GM18502 (cell line): ENCODE measurements at regions not wholly inside any gene's neighbourhood (a gene's known extent, or its start where the extent isn't known, plus 50 kb on each side); places are given as distances from the start of the nearest gene placed in this dataset.
"Not testable (repeated sequence)": the region's sequence is repeated elsewhere in the genome, so short reads cannot be mapped to it uniquely, and the experiment has no call there.

Experiments used
- ATAC-seq: cut with Tn5 transposase; IDR thresholded peaks from one replicate; pipeline ENCODE4 v1.9.1; 2021; ENCODE audit warnings: mild to moderate bottlenecking; ENCODE audit not compliant: unreplicated experiment, poor library complexity

- ATAC-seq = no peak
Observed at GRCh38 chr5:101142102-101142501, 239.0 kb upstream of the ST8SIA4 start.

- ATAC-seq = no peak
Observed at GRCh38 chr5:101136454-101136853, 233.4 kb upstream of the ST8SIA4 start.

- ATAC-seq = no peak
Observed at GRCh38 chr5:101123363-101123762, 220.3 kb upstream of the ST8SIA4 start.

GRCh38 chr5:101112645-101113044 lies 209.6 kb upstream of the ST8SIA4 start:
- no peak for ATAC-seq

- ATAC-seq = no peak
Observed at GRCh38 chr5:101103874-101104273, 200.8 kb upstream of the ST8SIA4 start.

- no peak for ATAC-seq
Observed at GRCh38 chr5:101102506-101102905, 199.4 kb upstream of the ST8SIA4 start.

GRCh38 chr5:101091902-101092301 lies 188.8 kb upstream of the ST8SIA4 start:
- no peak for ATAC-seq

GRCh38 chr5:101084353-101084752 lies 181.3 kb upstream of the ST8SIA4 start:
- no peak for ATAC-seq

- no peak for ATAC-seq
Observed at GRCh38 chr5:101080462-101081240, 177.6 kb upstream of the ST8SIA4 start.

- no peak for ATAC-seq
Observed at GRCh38 chr5:101068298-101068697, 165.2 kb upstream of the ST8SIA4 start.

GRCh38 chr5:101067429-101067828 lies 164.3 kb upstream of the ST8SIA4 start:
- ATAC-seq = no peak

GRCh38 chr5:101062902-101063301 lies 159.8 kb upstream of the ST8SIA4 start:
- ATAC-seq = no peak

GRCh38 chr5:101047181-101047580 lies 144.1 kb upstream of the ST8SIA4 start:
- ATAC-seq = peak; percentile 64

GRCh38 chr5:101045689-101046088 lies 142.6 kb upstream of the ST8SIA4 start:
- no peak for ATAC-seq

GRCh38 chr5:101040002-101040401 lies 136.9 kb upstream of the ST8SIA4 start:
- ATAC-seq = not testable (repeated sequence)

GRCh38 chr5:101036778-101037177 lies 133.7 kb upstream of the ST8SIA4 start:
- ATAC-seq = no peak

- no peak for ATAC-seq
Observed at GRCh38 chr5:101035425-101035824, 132.3 kb upstream of the ST8SIA4 start.

GRCh38 chr5:101024299-101024698 lies 121.2 kb upstream of the ST8SIA4 start:
- ATAC-seq = peak; percentile 67

- ATAC-seq = no peak
Observed at GRCh38 chr5:101018299-101018698, 115.2 kb upstream of the ST8SIA4 start.

- ATAC-seq = no peak
Observed at GRCh38 chr5:101012880-101013279, 109.8 kb upstream of the ST8SIA4 start.

- peak; percentile 97 for ATAC-seq
Observed at GRCh38 chr5:101009758-101010519, 106.9 kb upstream of the ST8SIA4 start.

- ATAC-seq = no peak
Observed at GRCh38 chr5:100992354-100992753, 89.3 kb upstream of the ST8SIA4 start.
